ENCODE measurements at regions not wholly inside any gene's neighbourhood (a gene's known extent, or its start where the extent isn't known, plus 50 kb on each side); places are given as distances from the start of the nearest gene placed in this dataset.
"Not testable (repeated sequence)": the region's sequence is repeated elsewhere in the genome, so short reads cannot be mapped to it uniquely, and the experiment has no call there.

GRCh38 chr3:144810160-144810559, 838.5 kb downstream of the DIPK2A start:
- Mint-ChIP-seq H3K27ac (no peak overlapping the region), H3K4me3 (no peak overlapping the region)

DNA sequence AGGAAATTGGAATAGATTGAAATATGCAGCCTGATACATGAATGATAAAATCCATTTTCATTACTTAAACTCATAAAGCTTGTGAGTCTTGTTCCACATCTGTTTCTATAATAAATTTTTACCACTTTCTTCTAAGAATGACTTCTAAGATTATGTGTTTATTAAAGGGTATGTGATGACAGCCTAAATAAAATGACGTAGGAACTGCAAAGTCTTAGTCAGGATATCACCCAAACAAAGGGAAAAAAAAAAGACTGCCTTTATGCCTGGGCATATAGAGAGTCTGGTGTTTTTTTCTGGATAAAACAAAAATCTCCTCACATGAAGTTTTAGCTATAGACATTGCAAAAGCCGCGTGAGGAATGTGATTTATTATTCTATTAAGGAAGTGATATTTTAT, 844.0 kb downstream of the DIPK2A start:
- H3K27ac Mint-ChIP-seq: no peak overlapping the region
- H3K27me3 Mint-ChIP-seq (ENCODE audit: low read depth): no peaks in the 10 kb centered on the region
- H3K4me1 Mint-ChIP-seq (ENCODE audit: low read depth): no peaks in the 10 kb centered on the region
- no peaks in the 10 kb centered on the region for H3K36me3 Mint-ChIP-seq (ENCODE audit: low read depth)
- no peaks in the 10 kb centered on the region for H3K9me3 Mint-ChIP-seq
- H3K4me3 Mint-ChIP-seq: no peak overlapping the region

More at GRCh38 chr3:144810160-144810559, 838.5 kb downstream of the DIPK2A start:
- H3K9me3 Mint-ChIP-seq: no peaks in the 10 kb centered on the region
- H3K36me3 Mint-ChIP-seq (ENCODE audit: low read depth): no peaks in the 10 kb centered on the region
- H3K27me3 Mint-ChIP-seq (ENCODE audit: low read depth): no peaks in the 10 kb centered on the region
- H3K4me1 Mint-ChIP-seq (ENCODE audit: low read depth): no peaks in the 10 kb centered on the region

GRCh38 chr3:144816323-144816722, 844.7 kb downstream of the DIPK2A start:
- no peaks in the 10 kb centered on the region for H3K27me3 Mint-ChIP-seq (ENCODE audit: low read depth)
- H3K4me3 Mint-ChIP-seq: no peak overlapping the region
- H3K27ac Mint-ChIP-seq: no peak overlapping the region
- no peaks in the 10 kb centered on the region for H3K36me3 Mint-ChIP-seq (ENCODE audit: low read depth)
- H3K4me1 Mint-ChIP-seq (ENCODE audit: low read depth): no peaks in the 10 kb centered on the region
- no peaks in the 10 kb centered on the region for H3K9me3 Mint-ChIP-seq

DNA sequence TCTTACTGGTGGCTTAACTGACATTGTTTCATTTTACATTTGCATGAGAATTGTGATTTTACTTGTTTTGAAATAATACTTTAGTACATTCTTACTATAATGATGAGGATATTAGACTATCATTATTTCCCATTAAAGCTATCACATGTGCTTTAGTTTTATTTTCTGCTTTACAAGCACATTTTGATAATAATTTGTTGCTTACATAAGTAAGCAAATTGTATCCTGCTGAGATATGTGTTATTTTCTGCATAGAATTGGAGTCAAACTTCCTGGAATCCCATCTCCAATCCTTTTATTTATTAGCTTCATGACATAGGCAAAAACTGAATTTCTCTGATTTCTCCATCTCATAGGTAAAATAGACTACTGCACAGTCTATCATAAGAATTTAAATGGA, 847.4 kb downstream of the DIPK2A start:
- Mint-ChIP-seq H3K4me3 (no peak overlapping the region), H3K9me3 (no peaks in the 10 kb centered on the region), H3K27ac (no peak overlapping the region), H3K27me3 (ENCODE audit: low read depth) (no peaks in the 10 kb centered on the region), H3K4me1 (ENCODE audit: low read depth) (no peaks in the 10 kb centered on the region), H3K36me3 (ENCODE audit: low read depth) (no peaks in the 10 kb centered on the region)

GRCh38 chr3:144820232-144820631, 848.6 kb downstream of the DIPK2A start:
- H3K27me3 Mint-ChIP-seq (ENCODE audit: low read depth): not testable (repeated sequence)

DNA sequence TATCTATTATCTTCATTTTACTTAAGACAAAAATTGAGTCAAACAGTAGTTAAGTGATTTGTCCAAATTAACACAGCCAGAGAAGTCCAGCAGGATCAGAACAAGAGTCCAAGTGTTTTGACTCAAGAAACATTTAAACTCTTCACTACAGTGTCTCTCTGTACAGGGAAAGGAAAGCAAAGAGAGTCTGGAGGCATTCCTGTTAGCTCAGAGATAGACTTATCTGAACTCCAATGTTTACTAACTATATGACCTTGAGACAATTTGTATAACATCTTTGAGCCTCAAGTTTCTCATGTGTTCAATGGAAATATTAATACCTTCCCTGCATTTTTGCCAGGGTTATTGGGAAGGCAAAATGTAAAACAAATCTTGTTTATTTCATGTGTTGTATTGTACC, 849.1 kb downstream of the DIPK2A start:
- H3K27ac Mint-ChIP-seq: no peak overlapping the region
- no peaks in the 10 kb centered on the region for H3K4me1 Mint-ChIP-seq (ENCODE audit: low read depth)
- H3K9me3 Mint-ChIP-seq: no peaks in the 10 kb centered on the region

More at GRCh38 chr3:144820232-144820631, 848.6 kb downstream of the DIPK2A start:
- H3K27ac Mint-ChIP-seq; H3K9me3 Mint-ChIP-seq; H3K4me1 Mint-ChIP-seq (ENCODE audit: low read depth); H3K4me3 Mint-ChIP-seq; H3K36me3 Mint-ChIP-seq (ENCODE audit: low read depth): not testable (repeated sequence)

GRCh38 chr3:144821583-144821982, 850.0 kb downstream of the DIPK2A start:
- no peak overlapping the region for H3K4me3 Mint-ChIP-seq
- no peak overlapping the region for H3K27ac Mint-ChIP-seq
- H3K4me1 Mint-ChIP-seq (ENCODE audit: low read depth): no peaks in the 10 kb centered on the region
- no peaks in the 10 kb centered on the region for H3K9me3 Mint-ChIP-seq
- H3K36me3 Mint-ChIP-seq (ENCODE audit: low read depth): no peaks in the 10 kb centered on the region
- no peaks in the 10 kb centered on the region for H3K27me3 Mint-ChIP-seq (ENCODE audit: low read depth)

More for the DNA sequence above, 849.1 kb downstream of the DIPK2A start:
- no peaks in the 10 kb centered on the region for H3K36me3 Mint-ChIP-seq (ENCODE audit: low read depth)
- H3K4me3 Mint-ChIP-seq: no peak overlapping the region
- H3K27me3 Mint-ChIP-seq (ENCODE audit: low read depth): no peaks in the 10 kb centered on the region

- Mint-ChIP-seq H3K36me3 (ENCODE audit: low read depth) (no peaks in the 10 kb centered on the region), H3K27ac (no peak overlapping the region), H3K9me3 (no peaks in the 10 kb centered on the region), H3K4me3 (no peak overlapping the region), H3K4me1 (ENCODE audit: low read depth) (no peaks in the 10 kb centered on the region), H3K27me3 (ENCODE audit: low read depth) (no peaks in the 10 kb centered on the region)
Measured at GRCh38 chr3:144822671-144823070, 851.0 kb downstream of the DIPK2A start.

DNA sequence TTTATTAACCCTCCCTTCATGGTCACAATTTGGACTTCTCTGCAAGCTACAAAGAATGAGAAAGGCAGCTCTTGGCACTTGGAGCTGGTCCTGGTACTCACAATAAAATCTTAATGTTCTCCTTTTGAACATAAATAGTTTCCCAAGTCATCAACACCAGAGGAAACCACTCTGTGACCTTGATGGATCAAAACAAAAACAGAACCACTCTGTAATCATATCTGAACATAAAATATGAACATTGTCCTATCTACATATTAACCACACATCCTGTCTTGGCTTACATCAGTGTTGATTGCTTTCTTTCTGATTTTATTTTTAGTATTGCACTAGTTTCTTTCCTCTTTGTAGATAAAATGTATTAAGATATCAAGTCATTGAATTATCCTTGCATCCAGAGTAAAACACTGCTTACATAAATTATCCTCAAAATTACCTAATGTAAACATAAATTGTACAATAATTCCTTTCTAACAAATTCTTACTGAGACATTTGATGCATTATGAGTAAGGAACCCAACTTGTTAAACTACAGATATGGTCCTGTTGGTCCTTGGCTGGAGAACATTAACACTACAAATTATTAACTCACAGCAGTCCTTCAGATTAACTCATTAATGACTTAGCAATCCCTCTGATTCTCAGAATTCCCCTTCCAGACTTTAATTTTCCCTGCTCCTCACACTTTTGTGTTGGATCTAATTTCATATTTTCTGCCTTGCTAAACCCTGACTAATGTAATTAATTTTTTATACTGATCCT, 860.5 kb downstream of the DIPK2A start:
- Mint-ChIP-seq H3K9me3 (peaks cover 2% of the 10 kb centered on the region), H3K4me1 (ENCODE audit: low read depth) (no peaks in the 10 kb centered on the region), H3K4me3 (no peak overlapping the region), H3K36me3 (ENCODE audit: low read depth) (no peaks in the 10 kb centered on the region), H3K27ac (no peak overlapping the region), H3K27me3 (ENCODE audit: low read depth) (no peaks in the 10 kb centered on the region)

DNA sequence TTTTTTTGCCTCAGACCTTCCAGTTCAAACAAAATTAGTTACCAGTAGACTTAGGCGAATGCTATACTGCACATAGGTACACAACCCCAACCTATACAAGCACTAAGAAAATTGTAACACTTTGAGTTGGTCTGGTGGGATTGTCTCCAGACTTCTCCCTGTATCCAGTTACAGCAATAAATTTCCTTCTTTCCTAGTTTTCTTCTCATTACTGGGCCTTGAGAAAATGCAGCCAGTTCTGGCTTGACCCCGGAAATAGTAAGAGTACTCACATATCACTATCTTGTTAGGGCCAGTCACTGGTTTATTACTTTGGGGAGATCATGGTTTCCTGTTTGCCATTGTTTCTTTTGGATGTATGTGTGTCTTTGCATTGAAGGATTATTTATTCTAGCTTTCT, 868.4 kb downstream of the DIPK2A start:
- H3K9me3 Mint-ChIP-seq: peaks cover 16% of the 10 kb centered on the region
- no peak overlapping the region for H3K27ac Mint-ChIP-seq
- no peaks in the 10 kb centered on the region for H3K4me1 Mint-ChIP-seq (ENCODE audit: low read depth)
- no peaks in the 10 kb centered on the region for H3K27me3 Mint-ChIP-seq (ENCODE audit: low read depth)
- H3K36me3 Mint-ChIP-seq (ENCODE audit: low read depth): no peaks in the 10 kb centered on the region
- H3K4me3 Mint-ChIP-seq: no peak overlapping the region

GRCh38 chr3:144840866-144841265, 869.2 kb downstream of the DIPK2A start:
- H3K27ac Mint-ChIP-seq: no peak overlapping the region
- H3K4me3 Mint-ChIP-seq: no peak overlapping the region
- no peaks in the 10 kb centered on the region for H3K36me3 Mint-ChIP-seq (ENCODE audit: low read depth)
- H3K9me3 Mint-ChIP-seq: peaks cover 14% of the 10 kb centered on the region
- H3K27me3 Mint-ChIP-seq (ENCODE audit: low read depth): no peaks in the 10 kb centered on the region
- H3K4me1 Mint-ChIP-seq (ENCODE audit: low read depth): no peaks in the 10 kb centered on the region

GRCh38 chr3:144843099-144843498, 871.5 kb downstream of the DIPK2A start:
- Mint-ChIP-seq H3K36me3 (ENCODE audit: low read depth) (no peaks in the 10 kb centered on the region), H3K27ac (no peak overlapping the region), H3K4me3 (no peak overlapping the region), H3K27me3 (ENCODE audit: low read depth) (no peaks in the 10 kb centered on the region), H3K4me1 (ENCODE audit: low read depth) (no peaks in the 10 kb centered on the region), H3K9me3 (peaks cover 14% of the 10 kb centered on the region)

- Mint-ChIP-seq H3K27ac (no peak overlapping the region), H3K9me3 (no peaks in the 10 kb centered on the region), H3K4me3 (no peak overlapping the region), H3K36me3 (ENCODE audit: low read depth) (no peaks in the 10 kb centered on the region), H3K4me1 (ENCODE audit: low read depth) (no peaks in the 10 kb centered on the region), H3K27me3 (ENCODE audit: low read depth) (no peaks in the 10 kb centered on the region)
Measured at GRCh38 chr3:144852999-144853398, 881.4 kb downstream of the DIPK2A start.

- H3K9me3 Mint-ChIP-seq; H3K4me3 Mint-ChIP-seq; H3K27me3 Mint-ChIP-seq (ENCODE audit: low read depth); H3K4me1 Mint-ChIP-seq (ENCODE audit: low read depth); H3K36me3 Mint-ChIP-seq (ENCODE audit: low read depth); H3K27ac Mint-ChIP-seq: not testable (repeated sequence)
Measured at GRCh38 chr3:144854020-144854419, 882.4 kb downstream of the DIPK2A start.

DNA sequence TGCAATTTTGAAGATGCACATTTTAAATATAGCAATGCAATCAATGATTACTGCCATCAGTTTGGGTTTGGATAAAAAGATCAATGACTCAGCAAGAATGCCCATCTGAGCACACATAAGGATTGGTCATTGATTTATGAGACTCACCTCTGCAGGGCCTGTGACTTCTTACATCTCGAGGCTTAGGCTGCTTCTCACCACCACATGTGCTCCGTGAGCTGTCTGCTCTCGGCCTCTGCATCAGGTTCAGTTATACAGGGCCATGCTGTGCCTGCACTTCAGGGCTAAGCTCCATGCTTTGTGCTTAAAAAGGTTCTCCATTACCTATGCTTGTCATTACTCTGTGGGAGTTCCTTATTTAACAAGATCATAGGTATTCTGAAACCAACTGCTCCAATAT, 887.5 kb downstream of the DIPK2A start:
- Mint-ChIP-seq H3K36me3 (ENCODE audit: low read depth) (no peaks in the 10 kb centered on the region), H3K9me3 (no peaks in the 10 kb centered on the region), H3K4me1 (ENCODE audit: low read depth) (no peaks in the 10 kb centered on the region), H3K4me3 (no peak overlapping the region), H3K27ac (no peak overlapping the region), H3K27me3 (ENCODE audit: low read depth) (no peaks in the 10 kb centered on the region)

DNA sequence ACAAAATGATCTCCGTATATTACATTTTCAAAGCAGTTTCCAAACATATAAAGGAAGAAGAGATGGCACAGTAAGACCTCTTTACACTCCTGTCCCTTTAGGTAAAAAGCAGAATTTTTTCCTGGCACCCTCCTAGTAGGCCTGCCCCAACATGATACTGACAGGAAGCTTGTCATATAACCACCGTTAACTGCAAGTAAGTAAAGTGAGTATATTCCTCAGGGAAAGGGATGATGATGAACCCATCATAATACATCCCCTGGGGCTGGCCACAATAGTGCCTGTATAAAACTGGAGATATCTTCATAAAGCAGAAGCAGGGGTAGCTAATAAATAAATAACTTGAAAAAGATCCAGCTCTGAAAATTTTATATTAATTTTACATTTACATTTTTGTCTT, 893.0 kb downstream of the DIPK2A start:
- Mint-ChIP-seq H3K36me3 (ENCODE audit: low read depth) (no peaks in the 10 kb centered on the region), H3K27me3 (ENCODE audit: low read depth) (no peaks in the 10 kb centered on the region), H3K4me1 (ENCODE audit: low read depth) (no peaks in the 10 kb centered on the region), H3K4me3 (no peak overlapping the region), H3K27ac (no peak overlapping the region), H3K9me3 (no peaks in the 10 kb centered on the region)
